OCI-LY3 (cell line): ENCODE measurements at regions not wholly inside any gene's neighbourhood (a gene's known extent, or its start where the extent isn't known, plus 50 kb on each side); places are given as distances from the start of the nearest gene placed in this dataset.

Source experiments
- H2AFZ ChIP-seq: fragments of 200-600, 300-600 bp; shearing (Covaris generic); 2 replicates; pipeline ENCODE4 v1.6.0; 2014; ENCODE audit warnings: antibody characterized with exemption, low read depth, low read length
- H3K27ac ChIP-seq: fragments of 200-600, 300-600 bp; sonication (generic); 2 replicates; pipeline ENCODE4 v1.5.1; 2014; ENCODE audit warnings: mild to moderate bottlenecking, low read length, moderate library complexity, mixed read lengths
- H3K27me3 ChIP-seq: fragments of 200-600, 300-600 bp; sonication (generic); 2 replicates; pipeline ENCODE4 v1.6.1; 2014; ENCODE audit warnings: low read depth, low read length, mixed read lengths
- H3K36me3 ChIP-seq: fragments of 200-600, 300-600 bp; sonication (generic); replicated peaks from 2 replicates; pipeline ENCODE3; 2014; ENCODE audit warnings: low read depth, low read length, mixed read lengths
- H3K4me1 ChIP-seq: fragments of 300-600, 200-600 bp; sonication (generic); 2 replicates; pipeline ENCODE4 v1.6.1; 2014; ENCODE audit warnings: low read length, mixed read lengths
- H3K4me2 ChIP-seq: fragments of 200-600, 300-600 bp; sonication (generic); 2 replicates; pipeline ENCODE4 v1.6.1; 2014; ENCODE audit warnings: low read length, mixed read lengths
- H3K4me3 ChIP-seq: fragments of 300-600, 200-600 bp; sonication (generic); 2 replicates; pipeline ENCODE4 v1.5.1; 2014; ENCODE audit warnings: antibody characterized with exemption, mild to moderate bottlenecking, low read length, moderate library complexity
- H3K79me2 ChIP-seq: fragments of 300-600, 200-600 bp; shearing (Covaris generic); 2 replicates; pipeline ENCODE4 v1.6.1; 2014; ENCODE audit warnings: mild to moderate bottlenecking, low read length, mixed read lengths
- H3K9ac ChIP-seq: fragments of 300-600, 200-600 bp; shearing (Covaris generic); 2 replicates; pipeline ENCODE4 v1.6.0; 2014; ENCODE audit warnings: mild to moderate bottlenecking, low read length, moderate library complexity
- H3K9me3 ChIP-seq: fragments of 200-600, 300-600 bp; shearing (Covaris generic); 2 replicates; pipeline ENCODE4 v1.6.1; 2014; ENCODE audit warnings: low read length, mixed read lengths; ENCODE audit not compliant: insufficient read depth
- H4K20me1 ChIP-seq: fragments of 200-600, 300-600 bp; sonication (generic); 2 replicates; pipeline ENCODE4 v1.6.1; 2016; ENCODE audit warnings: low read length, mixed read lengths; ENCODE audit not compliant: insufficient read depth
- EZH2phosphoT487 ChIP-seq: fragments of 200-600 bp; shearing (Covaris generic); IDR thresholded peaks from 2 replicates; pipeline ENCODE4 v1.6.1; 2018; ENCODE audit warnings: antibody characterized with exemption, mixed run types, low read depth
- TF ChIP-seq, protein P1 (sequence below): fragments of 200-600, 300-600 bp; sonication (generic); IDR thresholded peaks from 2 replicates; pipeline ENCODE4 v1.5.1; 2014; ENCODE audit warnings: antibody characterized with exemption, low read length, low read depth

DNA sequence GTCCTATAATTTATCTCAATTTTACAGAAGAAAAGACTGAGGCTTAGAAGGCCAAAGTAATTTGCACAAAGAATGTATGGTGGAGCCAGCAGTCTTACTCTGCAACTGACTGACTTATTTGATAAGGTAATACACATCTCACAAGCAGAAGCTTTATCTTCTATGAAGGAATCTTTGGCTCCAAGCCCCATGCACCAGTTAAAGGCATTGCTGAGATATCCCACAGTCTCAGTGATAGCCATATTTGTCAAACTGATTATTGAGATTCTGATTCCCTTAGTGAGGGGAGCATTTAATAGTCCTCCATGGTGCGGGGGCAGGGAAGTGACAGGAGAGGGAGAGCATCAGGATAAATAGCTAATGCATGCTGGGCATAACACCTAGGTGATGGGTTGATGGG is 60.4 kb upstream of the GRIP1 start:
- Histone ChIP-seq H3K36me3 (no peaks in the 10 kb centered on the region), H3K4me3 (no peak overlapping the region), H3K4me2 (no peak overlapping the region), H3K27ac (no peak overlapping the region), H3K9me3 (no peaks in the 10 kb centered on the region), H2AFZ (no peak overlapping the region), H4K20me1 (no peaks in the 10 kb centered on the region), H3K27me3 (no peaks in the 10 kb centered on the region), H3K4me1 (peaks cover 7% of the 10 kb centered on the region; the same call in 1 of the 2 replicates), H3K79me2 (no peaks in the 10 kb centered on the region), H3K9ac (no peak overlapping the region)
- TF ChIP-seq, protein P1, sequence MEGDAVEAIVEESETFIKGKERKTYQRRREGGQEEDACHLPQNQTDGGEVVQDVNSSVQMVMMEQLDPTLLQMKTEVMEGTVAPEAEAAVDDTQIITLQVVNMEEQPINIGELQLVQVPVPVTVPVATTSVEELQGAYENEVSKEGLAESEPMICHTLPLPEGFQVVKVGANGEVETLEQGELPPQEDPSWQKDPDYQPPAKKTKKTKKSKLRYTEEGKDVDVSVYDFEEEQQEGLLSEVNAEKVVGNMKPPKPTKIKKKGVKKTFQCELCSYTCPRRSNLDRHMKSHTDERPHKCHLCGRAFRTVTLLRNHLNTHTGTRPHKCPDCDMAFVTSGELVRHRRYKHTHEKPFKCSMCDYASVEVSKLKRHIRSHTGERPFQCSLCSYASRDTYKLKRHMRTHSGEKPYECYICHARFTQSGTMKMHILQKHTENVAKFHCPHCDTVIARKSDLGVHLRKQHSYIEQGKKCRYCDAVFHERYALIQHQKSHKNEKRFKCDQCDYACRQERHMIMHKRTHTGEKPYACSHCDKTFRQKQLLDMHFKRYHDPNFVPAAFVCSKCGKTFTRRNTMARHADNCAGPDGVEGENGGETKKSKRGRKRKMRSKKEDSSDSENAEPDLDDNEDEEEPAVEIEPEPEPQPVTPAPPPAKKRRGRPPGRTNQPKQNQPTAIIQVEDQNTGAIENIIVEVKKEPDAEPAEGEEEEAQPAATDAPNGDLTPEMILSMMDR = no peak
- TF ChIP-seq EZH2phosphoT487 = no peak

DNA sequence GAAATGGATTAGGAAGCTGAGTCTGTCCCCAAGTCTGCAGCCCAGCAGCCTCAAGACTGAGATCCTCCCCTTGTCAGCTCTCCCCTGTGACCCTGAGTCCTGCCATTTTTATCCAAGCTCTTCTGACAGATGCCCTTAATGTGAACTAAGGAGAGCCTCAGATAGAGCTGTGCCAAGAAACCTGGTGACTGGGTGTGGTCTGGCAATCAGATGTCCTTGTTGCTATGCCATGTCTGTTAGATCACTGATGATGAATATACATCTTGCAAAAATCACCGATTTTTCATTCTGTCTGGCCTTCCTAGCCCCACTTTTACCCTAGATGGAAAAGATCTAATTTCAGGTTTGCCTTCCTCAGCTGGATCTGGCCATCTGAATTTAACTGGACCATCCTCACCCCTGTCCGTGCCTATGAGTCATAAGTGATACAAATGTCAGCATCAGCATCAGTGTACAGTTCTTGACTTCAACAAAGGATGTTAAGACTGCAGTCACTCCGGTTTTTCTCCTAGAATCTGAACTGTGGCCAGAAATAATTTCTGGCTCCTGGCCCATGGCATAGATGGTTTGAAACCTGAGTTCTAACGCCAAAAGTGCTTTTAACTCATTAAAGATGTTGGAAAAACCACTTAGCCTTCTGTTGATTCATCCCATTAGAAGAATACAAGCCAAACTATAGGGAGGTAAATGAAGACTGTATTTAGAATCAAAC is 61.2 kb upstream of the GRIP1 start:
- Histone ChIP-seq H2AFZ (no peak overlapping the region), H3K27me3 (no peaks in the 10 kb centered on the region), H3K36me3 (no peaks in the 10 kb centered on the region), H3K4me2 (no peak overlapping the region), H3K27ac (no peak overlapping the region), H3K4me3 (no peak overlapping the region), H3K4me1 (peaks cover 7% of the 10 kb centered on the region; the same call in 1 of the 2 replicates), H3K79me2 (no peaks in the 10 kb centered on the region), H3K9ac (no peak overlapping the region), H4K20me1 (no peaks in the 10 kb centered on the region), H3K9me3 (no peaks in the 10 kb centered on the region)
- TF ChIP-seq, protein P1 = no peak
- no peak for TF ChIP-seq EZH2phosphoT487

DNA sequence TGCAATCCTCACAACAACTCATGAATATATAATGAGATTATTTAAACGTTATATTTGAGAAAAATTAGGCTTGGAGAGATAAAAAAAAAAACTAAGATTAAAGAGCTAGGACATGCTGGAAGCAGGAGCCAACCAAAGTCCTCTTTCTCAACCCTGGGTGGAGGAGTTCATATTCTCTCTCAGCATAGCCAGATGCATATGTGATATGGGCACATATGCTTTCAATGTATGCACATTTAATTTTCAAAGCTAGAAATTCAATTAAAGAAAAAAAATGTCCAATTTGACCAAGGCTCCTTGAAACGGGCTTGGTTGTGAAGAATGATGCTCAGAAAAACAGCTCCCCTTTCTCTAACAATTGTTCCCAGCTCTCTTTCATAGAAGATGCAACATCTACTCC is 61.9 kb upstream of the GRIP1 start:
- Histone ChIP-seq H3K9ac (no peak overlapping the region), H3K9me3 (no peaks in the 10 kb centered on the region), H3K27ac (no peak overlapping the region), H3K4me1 (peaks cover 7% of the 10 kb centered on the region; the same call in 1 of the 2 replicates), H3K79me2 (no peaks in the 10 kb centered on the region), H3K4me3 (no peak overlapping the region), H4K20me1 (no peaks in the 10 kb centered on the region), H3K4me2 (no peak overlapping the region), H2AFZ (no peak overlapping the region), H3K36me3 (no peaks in the 10 kb centered on the region), H3K27me3 (0 out of 2 replicates have a peak, but pooled peaks cover 4% of the 10 kb centered on the region)
- TF ChIP-seq, protein P1 = no peak
- TF ChIP-seq EZH2phosphoT487 = no peak

DNA sequence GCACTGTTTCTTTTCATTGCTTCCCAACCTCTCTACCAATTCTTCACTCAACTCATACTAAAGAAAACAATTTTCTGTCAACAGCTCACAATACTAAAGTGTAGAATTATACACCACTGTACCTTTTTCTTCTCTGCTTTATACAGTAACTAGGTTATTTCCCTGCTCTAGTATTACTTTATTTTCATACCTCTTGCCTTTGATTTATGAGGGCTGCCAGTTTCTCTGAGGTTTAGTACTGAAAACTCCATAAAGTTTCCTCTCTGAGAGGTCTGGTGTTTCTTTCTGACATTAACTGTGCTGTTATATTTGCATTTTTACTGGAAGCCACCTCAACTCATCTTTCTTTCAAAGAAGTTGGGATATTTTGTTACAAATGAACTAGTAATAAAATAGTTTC is 63.0 kb upstream of the GRIP1 start:
- peaks cover 7% of the 10 kb centered on the region; the same call in 1 of the 2 replicates for H3K4me1 ChIP-seq
- H3K4me2 ChIP-seq = no peak overlapping the region
- TF ChIP-seq, protein P1 = no peak
- no peak for TF ChIP-seq EZH2phosphoT487
- no peak overlapping the region for H3K9ac ChIP-seq
- H3K4me3 ChIP-seq = no peak overlapping the region
- no peaks in the 10 kb centered on the region for H4K20me1 ChIP-seq
- H3K36me3 ChIP-seq = no peaks in the 10 kb centered on the region
- no peaks in the 10 kb centered on the region for H3K79me2 ChIP-seq
- no peak overlapping the region for H3K27ac ChIP-seq
- H2AFZ ChIP-seq = no peak overlapping the region
- H3K9me3 ChIP-seq = no peaks in the 10 kb centered on the region
- peaks cover 7% of the 10 kb centered on the region; the same call in 1 of the 2 replicates for H3K27me3 ChIP-seq
